IPS-18a (cell line): ENCODE measurements at regions not wholly inside any gene's neighbourhood (a gene's known extent, or its start where the extent isn't known, plus 50 kb on each side); places are given as distances from the start of the nearest gene placed in this dataset.
A peak's percentile ranks its signal among the peaks of the same experiment; 100 is the strongest.

Source experiments
- H3K27ac ChIP-seq: one replicate; pipeline ENCODE4 v1.5.1; 2013; ENCODE audit warnings: low read length
- H3K27me3 ChIP-seq: one replicate; pipeline ENCODE4 v1.6.1; 2013; ENCODE audit warnings: mild to moderate bottlenecking, low read length; ENCODE audit not compliant: control insufficient read depth, insufficient read depth
- H3K36me3 ChIP-seq: one replicate; pipeline ENCODE4 v1.6.1; 2013; ENCODE audit warnings: low read depth, low read length; ENCODE audit not compliant: control insufficient read depth
- H3K4me1 ChIP-seq: one replicate; pipeline ENCODE4 v1.6.1; 2013; ENCODE audit warnings: low read depth, low read length; ENCODE audit not compliant: control insufficient read depth
- H3K4me3 ChIP-seq: one replicate; pipeline ENCODE4 v1.5.1; 2013; ENCODE audit warnings: low read length
- H3K9ac ChIP-seq: one replicate; pipeline ENCODE4 v1.6.1; 2013; ENCODE audit warnings: mild to moderate bottlenecking, low read length, moderate library complexity
- H3K9me3 ChIP-seq: one replicate; pipeline ENCODE4 v1.6.1; 2013; ENCODE audit warnings: low read depth, low read length; ENCODE audit not compliant: control insufficient read depth

DNA sequence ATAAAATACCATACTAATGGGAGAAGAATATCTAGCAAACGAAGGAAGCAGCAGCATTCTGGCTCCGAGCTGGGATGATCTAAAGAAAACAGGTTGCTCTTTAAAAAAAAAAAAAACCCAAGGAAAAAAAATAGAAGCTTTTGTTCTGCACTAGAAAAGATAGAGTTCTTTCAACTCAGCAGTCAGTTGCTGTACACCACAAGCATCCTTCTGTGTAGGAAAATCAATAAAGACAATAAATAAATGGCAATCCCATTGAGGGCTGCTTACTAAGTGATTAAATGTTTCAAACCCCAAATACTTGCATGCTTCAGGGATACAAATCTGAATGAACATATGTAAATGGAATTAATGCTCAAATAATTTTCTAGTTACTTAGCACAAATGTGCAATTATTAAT is 207.1 kb downstream of the TEX36 start:
- Histone ChIP-seq H3K9ac (no peak overlapping the region), H3K9me3 (no peaks in the 10 kb centered on the region), H3K4me3 (no peak overlapping the region), H3K36me3 (no peaks in the 10 kb centered on the region), H3K27ac (no peak overlapping the region), H3K27me3 (no peaks in the 10 kb centered on the region), H3K4me1 (no peaks in the 10 kb centered on the region)

DNA sequence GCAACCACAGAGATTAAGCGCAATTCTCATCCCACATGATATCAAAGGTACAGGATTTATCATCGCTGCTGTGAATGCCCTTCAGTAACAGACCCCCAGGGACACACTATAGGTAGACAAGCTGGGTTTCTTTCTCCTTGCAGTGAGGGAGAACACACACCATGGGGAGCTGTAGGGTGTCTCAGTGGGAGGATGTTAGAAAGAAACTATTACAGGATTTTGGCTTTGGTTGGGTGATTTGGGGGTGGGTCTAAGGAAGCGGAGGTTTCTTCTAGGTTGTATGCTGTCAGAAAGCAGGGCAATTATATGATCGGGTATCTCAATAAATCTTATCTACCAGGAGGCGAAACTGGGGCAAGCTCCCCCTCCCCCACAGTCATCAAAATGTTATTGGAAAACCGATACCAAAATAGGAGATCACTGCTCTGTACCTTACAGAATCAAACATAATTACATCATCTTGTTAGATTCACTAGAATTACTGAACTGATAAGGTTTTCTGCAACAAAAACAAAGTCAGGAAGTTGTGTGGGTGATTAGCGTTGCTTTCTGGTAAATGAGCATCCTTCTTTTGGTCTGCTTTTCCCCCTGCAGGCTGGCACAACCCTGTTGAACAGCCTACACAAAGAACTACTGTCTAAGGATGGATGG is 209.7 kb downstream of the TEX36 start:
- no peaks in the 10 kb centered on the region for H3K4me1 ChIP-seq
- H3K4me3 ChIP-seq = no peak overlapping the region
- no peaks in the 10 kb centered on the region for H3K36me3 ChIP-seq
- no peak overlapping the region for H3K9ac ChIP-seq
- no peaks in the 10 kb centered on the region for H3K9me3 ChIP-seq
- H3K27me3 ChIP-seq = no peaks in the 10 kb centered on the region
- H3K27ac ChIP-seq = no peak overlapping the region

DNA sequence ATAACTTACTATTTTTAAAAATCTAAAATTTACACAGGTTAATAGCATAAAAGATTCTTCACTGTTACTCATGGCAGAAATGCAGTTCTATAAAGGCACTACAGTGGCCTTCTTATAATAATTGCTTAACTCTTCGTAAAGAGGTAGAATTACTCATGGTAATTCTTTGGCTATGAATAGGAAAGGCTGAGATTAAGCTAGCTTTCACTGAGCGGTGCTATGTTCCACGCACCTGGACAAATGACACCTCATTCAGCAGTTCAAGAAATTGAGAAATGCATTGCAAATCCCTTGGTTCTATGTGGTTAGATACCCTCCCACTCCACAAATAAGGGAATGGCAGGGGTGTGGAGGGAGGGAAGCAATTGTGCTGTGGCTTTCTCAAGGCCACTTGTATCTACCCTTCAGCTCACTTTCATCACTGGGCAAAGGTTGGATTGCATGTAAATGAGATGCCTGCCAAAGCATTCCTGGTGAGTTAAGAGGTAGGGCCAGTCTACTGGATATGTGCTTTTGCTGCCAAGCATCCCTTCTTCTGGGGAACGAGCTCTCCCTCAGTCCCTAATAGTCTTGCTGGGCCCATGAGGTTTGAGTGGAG is 210.9 kb downstream of the TEX36 start:
- no peak overlapping the region for H3K9ac ChIP-seq
- H3K27ac ChIP-seq = no peak overlapping the region
- H3K36me3 ChIP-seq = no peaks in the 10 kb centered on the region
- no peak overlapping the region for H3K4me3 ChIP-seq
- no peaks in the 10 kb centered on the region for H3K4me1 ChIP-seq
- H3K27me3 ChIP-seq = no peaks in the 10 kb centered on the region
- no peaks in the 10 kb centered on the region for H3K9me3 ChIP-seq

- Histone ChIP-seq H3K9me3 (no peaks in the 10 kb centered on the region), H3K4me1 (no peaks in the 10 kb centered on the region), H3K27me3 (no peaks in the 10 kb centered on the region), H3K36me3 (no peaks in the 10 kb centered on the region), H3K27ac (no peak overlapping the region), H3K9ac (no peak overlapping the region), H3K4me3 (no peak overlapping the region)
Observed at GRCh38 chr10:125468278-125468677, 214.7 kb downstream of the TEX36 start.

DNA sequence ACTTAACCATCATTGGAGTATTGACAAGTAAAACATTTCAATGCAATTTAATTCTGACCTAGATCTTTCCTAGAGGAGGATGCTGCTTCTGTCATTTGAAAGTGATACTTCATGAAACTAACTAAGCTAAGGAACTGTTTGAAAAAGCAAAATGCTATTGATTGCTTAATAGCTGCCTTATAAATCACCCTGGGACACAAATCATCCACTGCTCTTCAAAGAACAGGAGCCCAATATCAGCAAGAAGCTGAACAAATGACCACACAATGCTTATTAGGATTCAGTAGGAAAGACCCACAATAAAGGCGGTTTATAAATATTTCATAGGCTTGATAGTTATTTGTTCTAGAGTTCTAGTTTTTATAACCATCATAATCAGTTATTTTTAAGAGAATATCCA is 216.3 kb downstream of the TEX36 start:
- Histone ChIP-seq H3K9me3 (no peaks in the 10 kb centered on the region), H3K27ac (no peak overlapping the region), H3K4me1 (no peaks in the 10 kb centered on the region), H3K4me3 (no peak overlapping the region), H3K36me3 (no peaks in the 10 kb centered on the region), H3K9ac (no peak overlapping the region), H3K27me3 (no peaks in the 10 kb centered on the region)

GRCh38 chr10:125462845-125463244 is 220.1 kb downstream of the TEX36 start:
- Histone ChIP-seq H3K9ac (no peak overlapping the region), H3K36me3 (no peaks in the 10 kb centered on the region), H3K9me3 (no peaks in the 10 kb centered on the region), H3K4me1 (no peaks in the 10 kb centered on the region), H3K27ac (no peak overlapping the region), H3K4me3 (no peak overlapping the region), H3K27me3 (no peaks in the 10 kb centered on the region)

- Histone ChIP-seq H3K4me1 (peaks cover 12% of the 10 kb centered on the region), H3K4me3 (no peak overlapping the region), H3K27ac (no peak overlapping the region), H3K9me3 (no peaks in the 10 kb centered on the region), H3K36me3 (no peaks in the 10 kb centered on the region), H3K27me3 (no peaks in the 10 kb centered on the region), H3K9ac (no peak overlapping the region)
Observed at GRCh38 chr10:125460326-125460725, 222.6 kb downstream of the TEX36 start.

DNA sequence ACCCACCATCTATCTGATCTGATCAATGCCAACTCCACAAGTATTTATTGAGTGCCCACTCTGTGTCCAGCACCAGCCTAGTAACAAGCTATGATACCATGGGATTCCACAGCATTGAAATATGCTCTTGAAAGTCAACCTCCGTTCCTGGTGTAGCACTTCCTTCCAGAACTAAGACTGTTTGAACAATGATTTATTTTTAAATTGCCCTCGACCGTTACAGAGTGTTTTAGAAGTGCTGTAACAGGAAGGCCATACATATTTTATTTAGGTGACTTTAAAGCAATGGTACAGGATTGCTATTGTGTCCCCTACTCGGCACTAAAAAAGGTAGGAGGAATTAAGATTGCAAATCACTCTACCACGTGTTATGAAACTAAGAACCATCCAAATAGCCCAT is 225.6 kb downstream of the TEX36 start:
- Histone ChIP-seq H3K9me3 (no peaks in the 10 kb centered on the region), H3K27ac (no peak overlapping the region), H3K9ac (no peak overlapping the region), H3K27me3 (no peaks in the 10 kb centered on the region), H3K4me3 (no peak overlapping the region), H3K36me3 (no peaks in the 10 kb centered on the region), H3K4me1 (peaks cover 17% of the 10 kb centered on the region)

DNA sequence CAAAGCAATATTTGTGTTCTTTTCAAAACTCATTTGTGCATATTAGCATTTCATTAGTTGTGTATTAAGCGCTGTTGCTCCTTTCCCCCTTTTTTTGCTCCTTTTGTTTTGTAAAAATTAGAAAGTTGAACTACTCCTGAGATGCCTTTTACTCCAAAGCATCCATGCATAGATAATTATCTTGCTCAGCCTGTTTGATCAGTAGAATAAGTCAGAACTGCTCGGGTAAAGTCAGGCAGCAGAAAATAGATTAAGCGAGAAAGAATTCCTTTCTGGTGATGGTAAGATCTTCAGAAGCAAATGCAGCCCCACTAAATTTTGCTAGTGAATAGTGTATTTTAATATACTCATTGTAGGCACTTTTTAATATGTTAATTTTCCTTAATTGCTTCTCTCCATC is 227.1 kb downstream of the TEX36 start:
- Histone ChIP-seq H3K4me3 (peak overlapping the region; percentile 30), H3K27ac (no peak overlapping the region), H3K4me1 (peaks cover 17% of the 10 kb centered on the region), H3K36me3 (no peaks in the 10 kb centered on the region), H3K9me3 (no peaks in the 10 kb centered on the region), H3K27me3 (no peaks in the 10 kb centered on the region), H3K9ac (no peak overlapping the region)

DNA sequence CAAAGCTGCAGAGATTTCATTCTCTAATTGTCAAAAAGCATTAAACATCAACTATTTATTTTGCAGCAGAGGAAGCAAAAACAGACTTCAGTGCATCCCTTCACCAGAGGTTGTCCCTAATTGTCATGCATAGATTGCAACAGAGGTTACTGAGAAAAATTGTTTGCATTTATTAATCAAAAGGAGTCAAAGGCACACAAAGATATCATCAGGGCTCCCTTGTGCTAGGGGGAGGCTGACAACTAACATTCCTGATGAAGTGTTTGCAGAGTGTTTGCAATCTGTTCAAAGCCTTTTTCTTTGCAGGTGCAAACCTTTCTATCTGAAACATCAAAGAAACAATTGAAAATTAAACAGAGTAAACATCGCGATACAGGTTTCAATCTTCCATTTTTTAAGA is 227.5 kb downstream of the TEX36 start:
- H3K4me1 ChIP-seq = peaks cover 17% of the 10 kb centered on the region
- no peaks in the 10 kb centered on the region for H3K36me3 ChIP-seq
- H3K9ac ChIP-seq = no peak overlapping the region
- H3K4me3 ChIP-seq = peak overlapping the region; percentile 30
- H3K27ac ChIP-seq = no peak overlapping the region
- H3K27me3 ChIP-seq = no peaks in the 10 kb centered on the region
- no peaks in the 10 kb centered on the region for H3K9me3 ChIP-seq

DNA sequence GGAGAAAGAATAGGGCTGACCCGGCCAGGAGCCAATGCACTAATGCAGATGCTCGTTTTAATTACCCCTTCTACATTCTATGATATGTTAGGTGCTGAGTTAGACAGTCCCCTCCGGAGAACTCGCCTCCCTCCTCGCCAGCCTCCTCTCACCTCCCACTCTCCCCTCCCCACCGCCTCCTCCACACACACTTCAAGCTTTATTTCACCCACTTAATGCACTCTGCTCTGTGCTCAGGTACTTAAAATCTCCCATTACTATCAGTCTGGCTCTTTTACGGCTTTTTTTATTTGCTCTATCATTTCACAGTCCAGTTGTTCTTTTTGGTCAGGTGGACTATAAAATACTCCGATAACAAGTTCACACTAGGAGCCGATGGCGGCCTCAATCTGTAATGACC is 231.6 kb downstream of the TEX36 start:
- Histone ChIP-seq H3K9me3 (no peaks in the 10 kb centered on the region), H3K9ac (no peak overlapping the region), H3K27me3 (no peaks in the 10 kb centered on the region), H3K4me3 (no peak overlapping the region), H3K4me1 (peaks cover 15% of the 10 kb centered on the region), H3K27ac (no peak overlapping the region), H3K36me3 (no peaks in the 10 kb centered on the region)

DNA sequence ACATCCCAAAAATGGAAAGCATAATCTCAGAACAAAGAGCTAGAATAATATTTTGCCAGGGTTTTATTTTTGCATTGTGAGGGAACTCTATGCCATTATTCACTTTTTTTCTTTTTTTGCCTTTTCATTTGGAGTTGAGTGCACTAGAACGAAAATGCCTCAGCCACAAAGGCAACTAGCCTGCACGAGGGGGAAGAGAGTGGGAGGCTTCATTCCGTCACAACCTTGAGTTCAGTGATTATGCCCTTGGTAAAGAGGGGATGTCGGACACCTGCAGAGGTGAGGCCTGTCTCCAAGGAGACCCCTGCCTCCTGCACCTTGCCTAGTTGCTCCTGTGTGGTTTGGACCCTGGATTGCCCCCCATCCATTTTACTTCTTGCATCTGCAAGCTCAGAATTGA is 232.7 kb downstream of the TEX36 start:
- no peaks in the 10 kb centered on the region for H3K36me3 ChIP-seq
- no peaks in the 10 kb centered on the region for H3K27me3 ChIP-seq
- H3K9ac ChIP-seq = no peak overlapping the region
- H3K4me3 ChIP-seq = no peak overlapping the region
- peaks cover 4% of the 10 kb centered on the region for H3K4me1 ChIP-seq
- H3K9me3 ChIP-seq = no peaks in the 10 kb centered on the region
- no peak overlapping the region for H3K27ac ChIP-seq
